ENCODE measurements at regions not wholly inside any gene's neighbourhood (a gene's known extent, or its start where the extent isn't known, plus 50 kb on each side); places are given as distances from the start of the nearest gene placed in this dataset.

DNA sequence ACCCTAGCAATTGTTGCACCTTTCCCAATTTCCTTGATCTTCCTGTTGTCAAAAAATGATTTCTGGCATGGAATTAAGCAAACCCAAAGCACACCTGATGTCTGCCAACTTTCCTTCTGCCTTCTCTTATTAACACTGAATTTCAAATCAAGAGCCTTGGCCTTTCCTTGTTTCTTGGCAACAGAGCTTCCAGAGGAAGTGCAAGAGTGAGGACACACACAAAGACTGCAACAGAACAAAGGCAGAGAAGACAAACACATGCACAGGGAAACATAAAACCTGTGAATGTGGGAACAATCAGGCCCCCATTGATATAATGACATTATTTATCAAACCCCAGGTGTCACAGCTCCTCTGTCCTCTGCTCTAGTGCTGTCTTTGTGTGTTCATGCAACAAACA is 73.0 kb upstream of the IL6 start:
- Mint-ChIP-seq H3K4me3 (ENCODE audit: unreplicated experiment) (no peak overlapping the region), H3K27me3 (ENCODE audit: insufficient read depth, unreplicated experiment) (no peaks in the 10 kb centered on the region), H3K4me1 (ENCODE audit: low read depth, unreplicated experiment) (peaks cover 6% of the 10 kb centered on the region), H3K27ac (ENCODE audit: unreplicated experiment) (no peak overlapping the region), H3K36me3 (ENCODE audit: insufficient read depth, unreplicated experiment) (peaks cover 6% of the 10 kb centered on the region), H3K9me3 (ENCODE audit: unreplicated experiment) (peaks cover 30% of the 10 kb centered on the region)
- TF ChIP-seq, protein P1, sequence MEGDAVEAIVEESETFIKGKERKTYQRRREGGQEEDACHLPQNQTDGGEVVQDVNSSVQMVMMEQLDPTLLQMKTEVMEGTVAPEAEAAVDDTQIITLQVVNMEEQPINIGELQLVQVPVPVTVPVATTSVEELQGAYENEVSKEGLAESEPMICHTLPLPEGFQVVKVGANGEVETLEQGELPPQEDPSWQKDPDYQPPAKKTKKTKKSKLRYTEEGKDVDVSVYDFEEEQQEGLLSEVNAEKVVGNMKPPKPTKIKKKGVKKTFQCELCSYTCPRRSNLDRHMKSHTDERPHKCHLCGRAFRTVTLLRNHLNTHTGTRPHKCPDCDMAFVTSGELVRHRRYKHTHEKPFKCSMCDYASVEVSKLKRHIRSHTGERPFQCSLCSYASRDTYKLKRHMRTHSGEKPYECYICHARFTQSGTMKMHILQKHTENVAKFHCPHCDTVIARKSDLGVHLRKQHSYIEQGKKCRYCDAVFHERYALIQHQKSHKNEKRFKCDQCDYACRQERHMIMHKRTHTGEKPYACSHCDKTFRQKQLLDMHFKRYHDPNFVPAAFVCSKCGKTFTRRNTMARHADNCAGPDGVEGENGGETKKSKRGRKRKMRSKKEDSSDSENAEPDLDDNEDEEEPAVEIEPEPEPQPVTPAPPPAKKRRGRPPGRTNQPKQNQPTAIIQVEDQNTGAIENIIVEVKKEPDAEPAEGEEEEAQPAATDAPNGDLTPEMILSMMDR (IDR thresholded peaks at IDR 0.05; ENCODE audit: insufficient read depth in 1 of 2, low read depth in 1 of 2, low read length in 1 of 2, severe bottlenecking in 1 of 2, unreplicated experiment in 1 of 2), result no peak
- no peaks in the 10 kb centered on the region for H3K36me3 ChIP-seq (ENCODE audit: control insufficient read depth, insufficient read depth, low read length)
- intact Hi-C loops (cut with micrococcal nuclease; ENCODE audit: unreplicated experiment), result no loop called here
- no peak for DNase-seq
- POLR2A ChIA-PET, result no interaction called here
- no peaks in the 10 kb centered on the region for H3K27me3 ChIP-seq (replicated peaks; ENCODE audit: control insufficient read depth, insufficient read depth, low read length)
- H3K4me1 ChIP-seq, result peaks cover 4% of the 10 kb centered on the region; the same call in 1 of the 2 replicates
- H3K4me3 ChIP-seq (ENCODE audit: low read depth, low read length), result no peak overlapping the region
- no TSS peak for BruUV-seq (replicated peaks)
- CTCF ChIA-PET, result no interaction called here
- no peaks in the 10 kb centered on the region for H3K9me3 ChIP-seq

DNA sequence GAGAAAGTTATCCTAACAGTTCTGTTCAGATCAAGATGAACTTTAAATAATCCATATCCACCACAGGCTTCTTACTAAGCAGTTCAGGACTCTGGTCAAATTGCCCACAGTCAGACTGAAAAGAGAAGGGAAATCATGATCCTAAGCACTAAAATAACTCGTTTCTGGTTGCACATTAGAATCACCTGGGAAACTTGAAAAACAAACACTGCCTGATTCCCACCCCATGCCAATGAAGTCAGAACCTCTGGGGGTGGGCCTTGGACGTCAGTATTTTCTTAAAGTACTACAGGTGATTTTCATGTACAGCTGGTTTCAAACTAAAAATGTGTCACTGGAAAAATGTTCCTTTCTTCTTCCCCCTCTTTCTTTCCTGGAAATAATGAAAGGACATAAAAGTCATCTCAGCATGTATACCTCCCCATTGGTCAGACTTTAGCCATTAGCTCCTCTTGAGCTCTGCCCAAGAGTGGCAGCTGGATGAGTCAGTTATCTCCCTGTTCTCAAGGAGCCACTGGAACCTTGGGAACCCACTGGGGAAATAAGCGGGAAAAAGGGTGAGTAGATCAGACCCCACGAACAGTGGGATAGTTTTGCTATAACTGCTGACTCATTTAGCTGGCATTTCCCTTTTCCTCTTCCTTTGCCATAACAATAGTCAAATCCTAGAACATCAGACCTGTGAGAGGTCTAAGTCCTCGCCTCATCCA is 75.3 kb upstream of the IL6 start:
- no peaks in the 10 kb centered on the region for H3K27me3 Mint-ChIP-seq (ENCODE audit: insufficient read depth, unreplicated experiment)
- no TSS peak for BruUV-seq (replicated peaks)
- no peak for DNase-seq
- H3K36me3 Mint-ChIP-seq (ENCODE audit: insufficient read depth, unreplicated experiment), result peaks cover 6% of the 10 kb centered on the region
- no peak overlapping the region for H3K27ac Mint-ChIP-seq (ENCODE audit: unreplicated experiment)
- H3K4me1 Mint-ChIP-seq (ENCODE audit: low read depth, unreplicated experiment), result peaks cover 6% of the 10 kb centered on the region
- intact Hi-C loops (cut with micrococcal nuclease; ENCODE audit: unreplicated experiment), result no loop called here
- no peaks in the 10 kb centered on the region for H3K36me3 ChIP-seq (ENCODE audit: control insufficient read depth, insufficient read depth, low read length)
- H3K9me3 ChIP-seq, result peaks cover 9% of the 10 kb centered on the region; the same call in 1 of the 2 replicates
- peaks cover 4% of the 10 kb centered on the region for H3K4me1 ChIP-seq
- TF ChIP-seq, protein P1 (IDR thresholded peaks at IDR 0.05; ENCODE audit: insufficient read depth in 1 of 2, low read depth in 1 of 2, low read length in 1 of 2, severe bottlenecking in 1 of 2, unreplicated experiment in 1 of 2), result no peak
- ChIA-PET CTCF (no interaction called here), POLR2A (no interaction called here)
- H3K9me3 Mint-ChIP-seq (ENCODE audit: unreplicated experiment), result peaks cover 41% of the 10 kb centered on the region
- no peak overlapping the region for H3K4me3 ChIP-seq (ENCODE audit: low read depth, low read length)
- no peaks in the 10 kb centered on the region for H3K27me3 ChIP-seq (replicated peaks; ENCODE audit: control insufficient read depth, insufficient read depth, low read length)
- H3K4me3 Mint-ChIP-seq (ENCODE audit: unreplicated experiment), result no peak overlapping the region

DNA sequence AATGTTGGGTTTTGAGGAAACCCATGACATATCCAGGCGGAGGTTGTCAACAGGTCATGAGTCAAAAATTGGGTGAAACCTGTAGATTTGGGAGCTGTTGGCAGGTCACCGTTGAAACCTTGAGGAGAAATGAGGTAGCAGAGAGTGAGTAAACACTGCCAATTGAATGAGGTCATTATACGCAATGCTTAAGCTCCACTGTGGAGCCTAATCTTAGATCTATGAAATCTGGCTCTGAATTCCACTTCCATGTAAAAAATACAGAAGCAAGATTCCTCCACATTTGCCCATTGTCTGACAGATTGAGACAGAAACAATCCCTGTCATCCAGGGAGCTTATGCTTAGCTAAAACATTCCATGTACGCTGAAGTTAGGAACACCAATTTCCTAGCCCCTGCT is 76.0 kb upstream of the IL6 start:
- CTCF ChIA-PET, result no interaction called here
- TF ChIP-seq, protein P1 (IDR thresholded peaks at IDR 0.05; ENCODE audit: insufficient read depth in 1 of 2, low read depth in 1 of 2, low read length in 1 of 2, severe bottlenecking in 1 of 2, unreplicated experiment in 1 of 2), result no peak
- peaks cover 16% of the 10 kb centered on the region; the same call in 1 of the 2 replicates for H3K9me3 ChIP-seq
- H3K27ac Mint-ChIP-seq (ENCODE audit: unreplicated experiment), result no peak overlapping the region
- peaks cover 6% of the 10 kb centered on the region for H3K4me1 Mint-ChIP-seq (ENCODE audit: low read depth, unreplicated experiment)
- no TSS peak for BruUV-seq (replicated peaks)
- peaks cover 6% of the 10 kb centered on the region for H3K36me3 Mint-ChIP-seq (ENCODE audit: insufficient read depth, unreplicated experiment)
- no peaks in the 10 kb centered on the region for H3K36me3 ChIP-seq (ENCODE audit: control insufficient read depth, insufficient read depth, low read length)
- no peaks in the 10 kb centered on the region for H3K27me3 ChIP-seq (replicated peaks; ENCODE audit: control insufficient read depth, insufficient read depth, low read length)
- intact Hi-C loops (cut with micrococcal nuclease; ENCODE audit: unreplicated experiment), result no loop called here
- no peaks in the 10 kb centered on the region for H3K27me3 Mint-ChIP-seq (ENCODE audit: insufficient read depth, unreplicated experiment)
- H3K9me3 Mint-ChIP-seq (ENCODE audit: unreplicated experiment), result peaks cover 47% of the 10 kb centered on the region
- peaks cover 4% of the 10 kb centered on the region for H3K4me1 ChIP-seq
- DNase-seq, result no peak
- POLR2A ChIA-PET, result no interaction called here
- no peak overlapping the region for H3K4me3 Mint-ChIP-seq (ENCODE audit: unreplicated experiment)
- H3K4me3 ChIP-seq (ENCODE audit: low read depth, low read length), result no peak overlapping the region

Measured in Caco-2 (cell line).